SH-SY5Y (cell line): ENCODE measurements at regions not wholly inside any gene's neighbourhood (a gene's known extent, or its start where the extent isn't known, plus 50 kb on each side); places are given as distances from the start of the nearest gene placed in this dataset.

Source experiments
- GATA2 ChIP-seq: IDR thresholded peaks from 2 replicates; pipeline ENCODE4 v1.6.1; 2011; ENCODE audit warnings: mild to moderate bottlenecking, low read depth, low read length
- GATA3 ChIP-seq: IDR thresholded peaks from 2 replicates; pipeline ENCODE4 v1.6.1; 2011; ENCODE audit warnings: low read depth, mild to moderate bottlenecking, low read length, moderate library complexity

DNA sequence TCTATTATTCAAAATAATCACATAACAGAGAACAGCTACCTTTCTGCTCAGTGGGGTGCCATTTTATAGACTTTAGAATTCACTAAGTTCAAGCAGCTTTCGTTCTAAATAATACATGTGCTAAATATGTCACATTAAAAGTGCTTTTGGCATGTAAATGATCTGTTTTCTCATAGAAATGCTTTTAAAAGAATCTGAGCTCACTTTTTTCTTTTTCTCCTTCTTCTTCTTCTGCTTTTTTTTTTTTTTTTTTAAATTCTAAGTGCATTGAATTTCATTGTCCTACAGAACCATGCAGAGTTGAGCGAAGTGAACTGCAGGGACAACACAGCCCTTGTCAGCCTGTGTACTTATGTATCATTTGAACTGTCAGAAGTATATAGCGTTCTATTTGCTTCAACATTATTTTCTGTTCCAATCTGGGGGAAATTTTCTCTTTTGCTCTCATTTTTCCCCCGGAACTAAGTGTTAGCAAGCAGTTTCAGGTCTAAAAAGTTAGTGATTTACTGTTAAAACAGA, 193.8 kb upstream of the TMCO5A start:
- TF ChIP-seq GATA3: no peak
- TF ChIP-seq GATA2: no peak
